CD4-positive, alpha-beta T cell (primary cell): ENCODE measurements at regions not wholly inside any gene's neighbourhood (a gene's known extent, or its start where the extent isn't known, plus 50 kb on each side); places are given as distances from the start of the nearest gene placed in this dataset. TPM values are rescaled to one million over a fixed set of nuclear protein-coding genes. Genes with fewer than 3 reads are reported as not detected.

Experiments used
- ATAC-seq: fragments of 200-7000 bp; cut with Tn5 transposase; one replicate; pipeline ENCODE4 v1.10.0; 2022; ENCODE audit warnings: mild to moderate bottlenecking; ENCODE audit not compliant: poor library complexity
- CTCF ChIA-PET: fragments of 350-600 bp; sonication (Branson Sonifier 250); formaldehyde crosslinking; loops from one replicate; lab custom pipeline; 2021; ENCODE audit warnings: antibody characterized with exemption, inconsistent platforms; lab: Charles Lee
- POLR2A ChIA-PET: fragments of 350-600 bp; sonication (Branson Sonifier 250); formaldehyde crosslinking; loops from one replicate; lab custom pipeline; 2021; ENCODE audit warnings: antibody characterized with exemption, inconsistent platforms; lab: Charles Lee
- DNase-seq, 14 experiments: peaks; one replicate each; pipeline ENCODE4 v3.0.0-alpha.2; 2013 to 2020; ENCODE audit warnings: mixed read lengths in 2 of 14
- H3K27ac ChIP-seq, 2 donors: one replicate each; pipeline versions ENCODE4 v1.5.1 to v1.7.0; 2013; ENCODE audit warnings: low read length in 2 of 2, low read depth in 1 of 2, mild to moderate bottlenecking in 1 of 2
- H3K27me3 ChIP-seq, 2 experiments: 1 replicate in 1 of 2; 2 replicates in 1 of 2; pipeline versions ENCODE4 v1.6.1 to v1.7.0; 2013; ENCODE audit warnings: low read length in 2 of 2, control low read depth in 1 of 2, mild to moderate bottlenecking in 1 of 2, moderate library complexity in 1 of 2; ENCODE audit not compliant: insufficient read depth in 2 of 2, control insufficient read depth in 1 of 2
- H3K36me3 ChIP-seq: one replicate; pipeline ENCODE4 v1.6.1; 2013; ENCODE audit warnings: low read length, control low read depth; ENCODE audit not compliant: insufficient read depth
- H3K4me1 ChIP-seq: one replicate; pipeline ENCODE4 v1.6.1; 2013; ENCODE audit warnings: low read length, control low read depth; ENCODE audit not compliant: insufficient read depth
- H3K4me3 ChIP-seq: one replicate; pipeline ENCODE4 v1.5.1; 2013; ENCODE audit warnings: mild to moderate bottlenecking, low read length, moderate library complexity
- H3K9me3 ChIP-seq, 2 experiments: 1 replicate in 1 of 2; 2 replicates in 1 of 2; pipeline versions ENCODE4 v1.6.1 to v1.7.0; 2013; ENCODE audit warnings: low read length in 2 of 2, mild to moderate bottlenecking in 2 of 2, control low read depth in 1 of 2, moderate library complexity in 1 of 2; ENCODE audit not compliant: control insufficient read depth in 1 of 2, insufficient read depth in 1 of 2
- H3K27ac Mint-ChIP-seq: one replicate; pipeline ENCODE4 v1.8.0; 2020; ENCODE audit warnings: mixed read lengths
- H3K27me3 Mint-ChIP-seq: one replicate; pipeline ENCODE4 v1.8.0; 2021; ENCODE audit warnings: mixed read lengths
- H3K36me3 Mint-ChIP-seq: one replicate; pipeline ENCODE4 v1.8.0; 2021; ENCODE audit warnings: low read depth, mixed read lengths
- H3K4me1 Mint-ChIP-seq: one replicate; pipeline ENCODE4 v1.8.0; 2021; ENCODE audit warnings: low read depth, mixed read lengths
- H3K4me3 Mint-ChIP-seq: one replicate; pipeline ENCODE4 v1.8.0; 2020; ENCODE audit warnings: mild to moderate bottlenecking, mixed read lengths
- H3K9me3 Mint-ChIP-seq: one replicate; pipeline ENCODE4 v1.8.0; 2020; ENCODE audit warnings: mixed read lengths
- intact Hi-C, 2 experiments: fragments of 100-400 bp; cut with DNase I in 1 of 2; cut with micrococcal nuclease in 1 of 2; formaldehyde crosslinking; loops; one replicate each; pipeline versions ENCODE4 v1.15.1 to v1.9.0; 2023 to 2025; cut with DNase I, micrococcal nuclease
- microRNA-seq: library from miRNA; unstranded; fragments of <30 nt; microRNA quantifications from one replicate; pipeline ENCODE4 v1.2.0, GENCODE V29; 2021; ENCODE audit warnings: borderline microRNAs expressed, borderline replicate concordance
- TF ChIP-seq, protein P1 (sequence below): fragments of 200-600 bp; IDR thresholded peaks from one replicate; pipeline ENCODE4 v1.8.0; 2022; ENCODE audit warnings: antibody characterized with exemption, mild to moderate bottlenecking

DNA sequence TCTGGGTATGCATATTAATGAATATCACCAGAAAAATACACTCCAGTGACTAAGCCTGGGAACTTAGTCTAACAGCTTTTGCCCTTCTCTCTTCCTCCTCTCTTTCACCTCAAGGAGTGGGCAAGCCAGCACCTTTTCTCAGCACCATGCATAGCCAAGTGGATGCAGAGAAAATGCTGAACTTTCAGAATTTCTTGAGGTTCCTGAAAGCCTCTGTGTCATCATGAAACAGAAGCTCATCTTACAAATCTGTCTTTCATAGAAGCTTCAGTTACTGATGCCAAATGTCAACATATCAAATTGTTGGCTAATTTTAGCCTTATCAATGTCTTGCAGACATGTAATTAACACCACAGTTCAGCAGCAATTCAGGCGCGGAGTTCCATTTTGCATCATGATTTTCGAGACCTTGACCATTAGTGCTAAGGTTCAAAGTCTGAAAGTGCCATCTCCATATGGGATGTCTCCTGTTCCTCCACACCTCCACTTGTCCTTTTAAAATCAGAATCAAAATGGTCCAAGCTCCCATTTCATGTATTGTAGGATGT lies 51.1 kb upstream of the RPH3A start:
- no peak overlapping the region for H3K27ac ChIP-seq
- H3K27me3 ChIP-seq, result peaks cover 7 to 20% of the 10 kb centered on the region in 2 experiments
- intact Hi-C loops, result no loop called here
- Mint-ChIP-seq H3K27ac (no peak overlapping the region), H3K9me3 (no peaks in the 10 kb centered on the region), H3K4me1 (no peaks in the 10 kb centered on the region), H3K36me3 (no peaks in the 10 kb centered on the region), H3K27me3 (peaks cover 52% of the 10 kb centered on the region), H3K4me3 (no peak overlapping the region)
- H3K4me1 ChIP-seq, result no peaks in the 10 kb centered on the region
- no peak overlapping the region for H3K4me3 ChIP-seq
- no peaks in the 10 kb centered on the region for H3K9me3 ChIP-seq
- H3K36me3 ChIP-seq, result no peaks in the 10 kb centered on the region
- CTCF ChIA-PET, result interaction anchor here (1.5 kb wide), 1 partner anchor 9 kb away, joined by 4 read pairs; no protein-coding TSS in a partner anchor
- no peak for DNase-seq
- no peak for ATAC-seq
- TF ChIP-seq, protein P1, sequence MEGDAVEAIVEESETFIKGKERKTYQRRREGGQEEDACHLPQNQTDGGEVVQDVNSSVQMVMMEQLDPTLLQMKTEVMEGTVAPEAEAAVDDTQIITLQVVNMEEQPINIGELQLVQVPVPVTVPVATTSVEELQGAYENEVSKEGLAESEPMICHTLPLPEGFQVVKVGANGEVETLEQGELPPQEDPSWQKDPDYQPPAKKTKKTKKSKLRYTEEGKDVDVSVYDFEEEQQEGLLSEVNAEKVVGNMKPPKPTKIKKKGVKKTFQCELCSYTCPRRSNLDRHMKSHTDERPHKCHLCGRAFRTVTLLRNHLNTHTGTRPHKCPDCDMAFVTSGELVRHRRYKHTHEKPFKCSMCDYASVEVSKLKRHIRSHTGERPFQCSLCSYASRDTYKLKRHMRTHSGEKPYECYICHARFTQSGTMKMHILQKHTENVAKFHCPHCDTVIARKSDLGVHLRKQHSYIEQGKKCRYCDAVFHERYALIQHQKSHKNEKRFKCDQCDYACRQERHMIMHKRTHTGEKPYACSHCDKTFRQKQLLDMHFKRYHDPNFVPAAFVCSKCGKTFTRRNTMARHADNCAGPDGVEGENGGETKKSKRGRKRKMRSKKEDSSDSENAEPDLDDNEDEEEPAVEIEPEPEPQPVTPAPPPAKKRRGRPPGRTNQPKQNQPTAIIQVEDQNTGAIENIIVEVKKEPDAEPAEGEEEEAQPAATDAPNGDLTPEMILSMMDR, result no peak
- POLR2A ChIA-PET, result no interaction called here

DNA sequence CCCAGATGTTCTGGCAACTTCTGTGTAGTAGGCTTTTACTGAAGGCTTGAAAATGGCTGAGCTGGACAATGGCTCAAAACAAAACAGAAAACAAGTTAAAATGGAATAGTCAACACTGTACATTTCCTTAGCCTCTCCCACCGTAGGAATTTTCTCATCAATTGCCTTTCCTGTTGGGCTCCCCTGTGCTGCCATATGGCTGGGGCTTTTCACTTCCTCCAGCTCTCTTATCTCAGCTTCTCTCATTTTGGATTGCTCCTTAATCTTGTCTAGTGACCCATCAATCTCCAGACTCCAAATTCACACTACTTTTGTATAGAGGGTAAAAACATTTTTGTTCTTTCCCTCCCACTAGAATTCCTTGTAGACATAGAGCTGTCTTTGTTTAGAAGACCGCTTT lies 50.4 kb upstream of the RPH3A start:
- Mint-ChIP-seq H3K4me3 (no peak overlapping the region), H3K4me1 (no peaks in the 10 kb centered on the region), H3K27ac (no peak overlapping the region), H3K36me3 (no peaks in the 10 kb centered on the region), H3K27me3 (peaks cover 52% of the 10 kb centered on the region), H3K9me3 (no peaks in the 10 kb centered on the region)
- H3K4me1 ChIP-seq, result no peaks in the 10 kb centered on the region
- H3K27me3 ChIP-seq, result peaks cover 2 to 17% of the 10 kb centered on the region in 2 experiments
- intact Hi-C loops, result no loop called here
- no peak for DNase-seq
- ATAC-seq, result no peak
- ChIA-PET CTCF (interaction anchor here (1.5 kb wide), 1 partner anchor 10 kb away, joined by 4 read pairs; no protein-coding TSS in a partner anchor), POLR2A (no interaction called here)
- H3K27ac ChIP-seq, result no peak overlapping the region
- no peak overlapping the region for H3K4me3 ChIP-seq
- no peaks in the 10 kb centered on the region for H3K36me3 ChIP-seq
- no peaks in the 10 kb centered on the region for H3K9me3 ChIP-seq
- TF ChIP-seq, protein P1, result no peak

Small RNAs in the stretch of these regions (microRNA-seq; reads per million reads assigned to microRNA genes)
- gene MIR1302-1, result not detected
